ENCODE measurements at regions not wholly inside any gene's neighbourhood (a gene's known extent, or its start where the extent isn't known, plus 50 kb on each side); places are given as distances from the start of the nearest gene placed in this dataset.
"Not testable (repeated sequence)": the region's sequence is repeated elsewhere in the genome, so short reads cannot be mapped to it uniquely, and the experiment has no call there.

DNA sequence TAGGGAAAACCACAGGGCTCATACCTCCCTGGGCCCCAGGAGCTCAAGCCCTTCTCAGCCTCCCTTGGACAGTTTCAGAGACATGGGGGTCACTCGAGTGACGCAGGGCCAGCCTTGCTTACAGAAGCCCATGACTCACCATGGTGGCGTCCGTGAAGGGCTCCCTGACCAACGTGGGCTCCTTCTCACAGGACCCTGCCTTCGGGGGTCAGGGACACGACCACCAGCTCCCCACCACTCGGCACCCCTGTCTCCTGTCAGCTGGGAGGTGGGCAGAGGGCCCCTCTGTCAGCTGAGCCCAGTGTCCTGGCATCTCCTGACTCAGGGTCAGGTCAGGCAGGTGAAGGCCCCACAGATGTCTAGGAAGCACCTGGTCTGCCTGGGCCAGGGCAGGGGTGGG, 126.3 kb upstream of the ANO1 start:
- FAIRE-seq (no peak), DNase-seq (ENCODE audit: insufficient read length, low spot score) (no peak)
- TF ChIP-seq, protein P1, sequence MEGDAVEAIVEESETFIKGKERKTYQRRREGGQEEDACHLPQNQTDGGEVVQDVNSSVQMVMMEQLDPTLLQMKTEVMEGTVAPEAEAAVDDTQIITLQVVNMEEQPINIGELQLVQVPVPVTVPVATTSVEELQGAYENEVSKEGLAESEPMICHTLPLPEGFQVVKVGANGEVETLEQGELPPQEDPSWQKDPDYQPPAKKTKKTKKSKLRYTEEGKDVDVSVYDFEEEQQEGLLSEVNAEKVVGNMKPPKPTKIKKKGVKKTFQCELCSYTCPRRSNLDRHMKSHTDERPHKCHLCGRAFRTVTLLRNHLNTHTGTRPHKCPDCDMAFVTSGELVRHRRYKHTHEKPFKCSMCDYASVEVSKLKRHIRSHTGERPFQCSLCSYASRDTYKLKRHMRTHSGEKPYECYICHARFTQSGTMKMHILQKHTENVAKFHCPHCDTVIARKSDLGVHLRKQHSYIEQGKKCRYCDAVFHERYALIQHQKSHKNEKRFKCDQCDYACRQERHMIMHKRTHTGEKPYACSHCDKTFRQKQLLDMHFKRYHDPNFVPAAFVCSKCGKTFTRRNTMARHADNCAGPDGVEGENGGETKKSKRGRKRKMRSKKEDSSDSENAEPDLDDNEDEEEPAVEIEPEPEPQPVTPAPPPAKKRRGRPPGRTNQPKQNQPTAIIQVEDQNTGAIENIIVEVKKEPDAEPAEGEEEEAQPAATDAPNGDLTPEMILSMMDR (IDR thresholded peaks at IDR 0.05; ENCODE audit: insufficient read depth, missing control alignments), result no peak

DNA sequence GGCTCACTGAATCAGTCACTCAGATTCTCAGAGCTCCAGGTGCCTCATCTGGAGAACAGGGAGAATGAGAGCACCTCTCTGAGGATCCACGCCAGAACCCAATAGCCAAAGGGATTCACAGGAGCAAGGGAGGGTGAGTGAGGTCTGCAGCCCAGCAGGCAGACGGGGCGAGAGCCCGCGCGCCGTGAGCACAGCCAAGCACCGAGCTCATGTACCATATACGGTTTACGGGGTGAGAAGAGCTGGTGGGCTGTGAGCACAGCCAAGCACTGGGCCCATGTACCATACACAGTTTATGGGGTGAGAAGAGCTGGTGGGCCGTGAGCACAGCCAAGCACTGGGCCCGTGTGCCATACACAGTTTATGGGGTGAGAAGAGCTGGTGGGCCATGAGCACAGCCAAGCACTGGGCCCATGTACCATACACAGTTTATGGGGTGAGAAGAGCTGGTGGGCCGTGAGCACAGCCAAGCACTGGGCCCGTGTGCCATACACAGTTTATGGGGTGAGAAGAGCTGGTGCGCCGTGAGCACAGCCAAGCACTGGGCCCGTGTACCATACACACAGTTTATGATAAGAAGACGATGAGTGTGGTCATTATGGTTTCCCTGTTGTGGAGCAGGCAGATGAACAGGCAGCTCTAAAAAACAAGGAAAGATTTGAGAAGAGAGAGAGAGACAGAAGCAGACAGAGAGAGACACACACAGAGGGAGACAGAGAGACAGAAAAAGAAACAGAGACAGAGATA, 125.7 kb upstream of the ANO1 start:
- not testable (repeated sequence) for DNase-seq (ENCODE audit: insufficient read length, low spot score); FAIRE-seq

DNA sequence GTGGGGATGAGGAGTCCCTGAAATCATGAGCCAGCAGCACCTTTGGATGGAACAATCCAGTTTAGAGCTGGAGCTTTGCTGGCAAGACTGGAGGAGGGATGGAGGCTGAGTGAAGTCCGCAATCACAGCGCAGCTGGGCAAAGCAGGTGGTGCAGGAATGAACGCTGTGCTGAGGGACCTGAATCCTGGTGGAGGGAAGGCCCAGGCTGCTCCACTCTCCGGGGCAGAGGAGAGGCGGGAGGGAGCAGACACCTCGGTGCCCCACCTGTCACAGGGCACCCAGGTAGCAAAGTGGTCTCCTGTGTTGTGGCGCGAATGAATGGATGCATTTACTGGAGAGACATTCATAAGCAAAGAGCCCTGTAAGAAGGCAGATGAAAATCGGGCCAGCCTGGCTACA, 124.8 kb upstream of the ANO1 start:
- FAIRE-seq (no peak), DNase-seq (ENCODE audit: insufficient read length, low spot score) (no peak)
- TF ChIP-seq, protein P1 (IDR thresholded peaks at IDR 0.05; ENCODE audit: insufficient read depth, missing control alignments), result no peak

DNA sequence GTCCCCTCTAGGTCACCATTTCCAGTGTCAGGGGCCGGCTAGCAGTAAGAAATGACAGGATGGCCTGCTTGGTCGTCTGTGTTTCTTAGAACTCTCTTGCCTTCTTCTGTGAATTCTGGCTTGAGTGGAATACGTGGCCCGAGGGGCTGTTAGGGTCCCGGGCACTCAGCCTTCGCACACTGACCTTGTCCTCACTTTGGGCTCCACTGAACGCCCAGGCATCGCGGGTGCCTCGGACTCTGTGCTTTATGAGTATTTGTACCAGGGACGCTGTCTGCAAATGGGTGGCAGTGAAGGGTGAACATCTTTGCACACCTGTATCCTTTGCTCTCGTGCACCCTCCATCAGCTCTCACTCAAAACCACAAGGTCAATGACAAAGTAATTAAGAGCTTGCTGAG, 123.4 kb upstream of the ANO1 start:
- DNase-seq (ENCODE audit: insufficient read length, low spot score), result no peak
- no peak for FAIRE-seq
- TF ChIP-seq, protein P1 (IDR thresholded peaks at IDR 0.05; ENCODE audit: insufficient read depth, missing control alignments), result no peak

DNA sequence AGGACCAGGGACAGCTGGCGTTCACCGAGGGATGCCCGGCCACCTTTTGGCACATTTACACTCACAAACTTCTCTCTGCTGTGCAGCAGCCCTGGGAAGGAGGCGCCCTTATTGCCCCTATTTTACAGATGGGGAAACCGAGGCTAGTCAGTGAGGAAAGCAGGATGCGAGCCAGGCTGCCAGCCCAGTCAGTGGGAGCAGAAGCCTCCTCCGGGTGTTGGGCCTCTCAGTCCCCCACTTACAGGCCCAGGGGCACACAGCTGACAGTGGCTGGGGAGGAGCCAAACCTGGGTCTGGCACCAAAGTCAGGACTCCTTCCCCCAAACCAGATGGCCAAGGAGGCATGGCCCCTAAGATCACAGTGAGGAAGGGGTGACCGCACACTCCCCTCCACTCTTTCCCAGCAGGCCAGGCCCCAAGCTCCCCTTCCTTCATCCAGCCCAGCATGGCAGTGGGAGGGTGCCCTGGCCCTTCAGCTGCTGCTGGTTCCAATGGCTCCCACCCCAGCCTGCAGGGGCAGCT, 121.4 kb upstream of the ANO1 start:
- FAIRE-seq (no peak), DNase-seq (ENCODE audit: insufficient read length, low spot score) (no peak)
- TF ChIP-seq, protein P1 (IDR thresholded peaks at IDR 0.05; ENCODE audit: insufficient read depth, missing control alignments), result no peak

DNA sequence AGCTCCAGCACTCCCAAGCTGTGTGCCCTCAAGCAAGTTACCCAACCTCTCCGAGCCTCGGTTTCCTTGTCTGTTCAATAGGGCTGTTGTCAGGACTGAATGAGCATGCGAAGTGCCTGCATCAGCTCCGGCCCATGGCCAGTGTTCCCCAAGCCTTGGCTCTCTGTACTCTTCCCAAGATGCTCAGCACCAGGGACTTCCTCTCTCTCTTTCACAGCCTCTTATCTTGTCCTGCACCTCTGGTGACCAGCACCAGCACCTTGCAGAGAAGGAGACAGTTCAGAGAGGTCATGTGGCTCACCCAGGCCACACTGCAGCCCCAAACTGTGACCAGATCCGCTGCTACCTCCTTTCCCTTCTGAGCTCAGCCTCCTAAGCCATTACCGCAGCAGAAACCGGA, 120.3 kb upstream of the ANO1 start:
- DNase-seq (ENCODE audit: insufficient read length, low spot score) (no peak), FAIRE-seq (no peak)
- TF ChIP-seq, protein P1 (IDR thresholded peaks at IDR 0.05; ENCODE audit: insufficient read depth, missing control alignments), result no peak

DNA sequence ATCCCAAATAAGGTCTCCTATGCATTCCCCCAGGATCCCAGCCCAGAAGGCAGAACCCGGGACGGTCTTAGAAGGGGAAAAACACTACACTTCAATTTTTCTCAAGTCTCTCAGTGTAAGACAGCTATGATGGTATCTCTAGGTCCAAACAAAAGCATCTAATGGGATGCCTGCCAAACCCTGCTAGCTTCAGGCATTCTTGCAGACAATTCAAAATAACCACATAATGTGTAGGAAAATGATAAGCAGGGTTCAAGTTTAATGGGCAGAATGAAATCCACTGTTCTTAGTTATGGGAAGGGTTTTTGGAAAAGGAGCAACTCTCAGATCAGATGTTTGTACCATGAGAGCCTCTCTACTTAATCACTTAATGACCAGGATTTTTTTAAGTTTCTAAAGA, 119.8 kb upstream of the ANO1 start:
- TF ChIP-seq, protein P1 (IDR thresholded peaks at IDR 0.05; ENCODE audit: insufficient read depth, missing control alignments), result no peak
- FAIRE-seq (no peak), DNase-seq (ENCODE audit: insufficient read length, low spot score) (no peak)

All from D721Med (cell line).